ENCODE measurements at regions not wholly inside any gene's neighbourhood (a gene's known extent, or its start where the extent isn't known, plus 50 kb on each side); places are given as distances from the start of the nearest gene placed in this dataset.

DNA sequence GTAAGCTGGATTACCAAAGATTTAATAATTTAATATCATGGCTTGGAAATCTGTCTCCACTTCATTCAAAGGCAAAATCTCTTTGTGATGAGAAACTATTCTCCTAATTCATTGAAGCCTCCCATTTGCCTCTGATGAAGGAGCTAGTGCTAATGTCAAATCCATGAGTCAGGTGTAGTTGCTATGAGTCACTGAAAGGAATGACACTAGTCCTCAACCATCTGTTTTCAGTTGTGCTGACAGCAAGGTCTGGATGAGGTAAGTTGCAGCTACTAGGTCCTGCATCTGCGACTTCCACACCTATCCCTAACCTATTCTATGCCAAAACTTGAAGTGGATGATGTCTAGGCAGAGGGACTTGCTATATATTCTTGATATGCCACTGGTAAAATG lies 324.0 kb upstream of the UBE2E3 start:
- peak; percentile 16 for DNase-seq

DNA sequence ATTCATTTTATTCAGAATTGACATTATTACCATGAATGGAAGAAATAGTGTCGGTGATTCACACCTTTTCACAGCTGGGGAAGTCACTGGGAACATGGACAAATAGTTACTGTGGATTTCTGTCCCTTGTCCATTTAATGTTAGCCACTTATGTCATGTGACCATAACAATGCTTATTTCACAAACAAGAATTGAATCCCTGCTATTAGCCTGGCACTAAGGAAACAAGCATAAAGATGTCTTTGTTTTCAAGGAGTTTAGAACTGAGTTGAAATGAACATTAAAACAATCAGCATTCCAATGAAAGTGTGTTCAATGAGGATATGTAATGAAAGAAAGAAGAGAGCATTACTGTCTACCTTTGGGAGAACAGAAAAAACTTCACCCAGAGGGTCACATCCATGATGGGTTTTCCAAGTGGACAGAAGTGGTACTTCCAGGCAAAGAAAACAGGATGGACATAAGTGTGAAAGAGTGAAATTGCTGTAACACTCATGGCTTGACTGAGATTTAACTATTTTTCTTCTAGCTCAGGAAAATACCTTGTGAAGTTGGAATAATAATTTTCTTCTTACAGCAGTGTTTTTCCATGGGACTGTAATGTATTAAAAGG lies 324.5 kb upstream of the UBE2E3 start:
- DNase-seq, result peak; percentile 20

DNA sequence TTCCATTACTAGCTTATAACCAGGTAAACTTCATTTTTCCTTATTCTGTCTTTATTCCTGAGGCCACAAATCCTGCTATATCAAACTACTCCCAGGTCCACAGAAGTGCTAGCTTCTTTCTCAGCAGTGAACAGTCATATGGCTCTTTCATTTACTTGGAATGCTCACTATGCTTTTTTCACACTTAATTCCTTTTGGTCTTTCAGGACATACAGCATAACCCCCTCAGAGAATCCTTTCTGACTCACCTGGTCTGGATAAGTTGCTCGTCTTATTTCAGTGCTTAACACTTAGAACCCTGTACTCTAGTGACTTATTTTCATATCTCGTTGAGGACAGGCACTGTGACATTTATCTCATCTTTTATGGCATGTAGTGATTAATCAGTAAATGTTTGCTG lies 325.0 kb upstream of the UBE2E3 start:
- DNase-seq, result no peak

DNA sequence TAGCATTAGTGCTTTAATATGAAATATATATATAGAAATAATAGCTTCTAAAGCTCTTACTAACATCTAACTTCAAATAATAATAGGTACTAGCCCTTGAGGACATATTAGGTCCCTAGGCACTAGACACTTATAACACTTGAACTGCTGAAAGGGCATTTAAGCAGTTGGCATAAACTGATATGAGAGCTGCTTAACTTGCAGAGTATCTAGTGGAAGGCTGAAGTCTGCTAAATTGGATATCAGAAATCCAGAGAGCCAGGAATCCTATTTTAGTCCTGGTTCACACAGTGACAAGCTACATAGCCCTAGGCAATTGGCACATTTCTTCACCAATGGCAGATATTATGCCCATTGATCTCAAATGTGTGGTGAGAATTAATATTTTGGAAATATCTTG lies 326.9 kb upstream of the UBE2E3 start:
- peak; percentile 78 for DNase-seq

DNA sequence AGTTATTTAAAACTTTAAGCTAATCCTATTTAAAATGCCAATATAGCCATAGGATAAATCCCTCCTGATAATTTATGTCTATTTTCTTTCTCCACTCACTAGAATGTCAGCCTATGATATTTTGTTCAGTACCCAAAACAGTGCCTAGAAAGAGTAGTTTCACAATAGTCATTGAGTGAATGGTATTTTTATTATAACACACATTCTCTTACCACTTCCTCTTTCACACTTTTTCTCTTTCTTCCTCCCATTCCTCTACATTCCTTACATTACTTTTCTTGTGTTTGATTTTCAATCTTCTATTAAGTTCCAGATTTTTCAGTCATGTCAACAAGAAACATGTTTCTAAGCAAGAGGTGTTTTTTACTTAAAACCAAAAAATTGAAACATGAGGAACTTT lies 327.6 kb upstream of the UBE2E3 start:
- DNase-seq, result no peak

DNA sequence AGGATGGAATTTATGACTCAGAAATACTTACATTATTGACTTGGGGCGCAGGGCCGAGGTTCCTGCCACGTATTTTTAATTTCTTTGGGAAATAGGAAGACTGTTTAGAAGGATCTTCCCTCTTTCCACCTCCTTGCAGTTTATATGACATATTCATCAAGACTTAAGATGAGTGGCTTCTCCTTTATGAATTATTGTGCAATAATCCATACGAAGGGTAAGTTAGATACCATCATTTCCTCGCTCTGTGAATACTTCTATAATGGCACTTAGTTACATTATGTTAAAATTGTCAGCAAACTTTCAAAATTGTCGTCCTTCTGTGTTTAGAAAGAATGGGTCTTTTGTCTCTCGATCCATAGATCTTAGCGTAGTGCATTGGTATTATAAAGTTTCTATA lies 328.8 kb upstream of the UBE2E3 start:
- DNase-seq, result no peak

DNA sequence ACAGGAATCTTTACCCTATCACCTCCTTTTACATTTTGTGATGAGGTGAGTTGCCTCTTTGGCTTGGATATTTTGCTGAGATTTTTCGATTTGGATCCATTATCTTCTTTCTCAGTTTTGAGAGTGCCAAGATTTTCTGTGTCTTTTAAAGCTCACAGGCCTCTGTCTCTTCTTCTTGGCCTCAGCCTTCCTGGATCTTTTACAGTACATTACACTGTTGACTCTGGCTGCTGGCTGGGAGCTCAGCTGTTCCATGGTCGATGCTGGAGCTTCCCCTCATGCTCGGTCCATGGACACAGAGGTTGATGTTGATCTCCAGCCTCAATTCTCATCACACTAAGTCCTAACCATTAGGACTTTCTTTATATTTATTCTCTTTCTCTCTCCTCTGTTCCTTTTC lies 332.8 kb upstream of the UBE2E3 start:
- DNase-seq, result no peak

DNA sequence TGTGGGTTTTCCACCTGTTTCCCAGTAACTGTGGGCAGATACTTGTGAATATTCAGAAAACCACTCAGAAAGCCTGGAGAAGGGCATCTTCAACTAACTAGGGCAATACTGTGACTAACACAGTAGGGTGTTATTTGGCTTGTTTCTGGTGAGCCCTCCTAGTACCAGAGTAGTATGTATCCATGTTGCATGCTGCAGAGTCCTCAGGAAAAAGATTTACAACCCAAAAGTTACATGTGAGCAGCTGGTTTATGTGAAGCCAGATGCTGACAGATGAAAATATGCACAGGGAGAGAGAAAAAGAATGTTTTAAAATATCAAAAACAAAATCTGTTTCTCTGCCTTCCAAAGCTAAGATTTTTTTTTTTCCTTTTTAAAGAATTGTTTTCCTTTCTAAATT lies 333.2 kb upstream of the UBE2E3 start:
- no peak for DNase-seq

DNA sequence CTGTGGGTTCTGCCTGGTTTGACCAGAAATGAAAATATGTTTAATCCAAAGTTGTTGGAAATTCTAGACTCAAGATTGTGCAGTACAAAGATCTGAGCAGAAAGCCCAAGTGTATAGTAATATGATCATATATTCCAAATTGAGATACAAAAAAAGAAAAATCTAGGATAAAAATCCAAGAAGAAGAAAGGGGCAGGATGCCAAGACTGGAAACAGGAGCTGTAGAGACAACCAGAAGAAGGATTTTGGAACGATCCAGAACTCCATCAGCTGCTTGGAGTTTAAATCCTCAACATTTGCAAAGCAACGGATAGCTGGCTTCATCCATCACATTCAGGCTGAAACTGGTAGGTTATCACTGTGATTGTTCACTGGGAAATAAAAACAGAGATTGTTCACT lies 333.6 kb upstream of the UBE2E3 start:
- no peak for DNase-seq

DNA sequence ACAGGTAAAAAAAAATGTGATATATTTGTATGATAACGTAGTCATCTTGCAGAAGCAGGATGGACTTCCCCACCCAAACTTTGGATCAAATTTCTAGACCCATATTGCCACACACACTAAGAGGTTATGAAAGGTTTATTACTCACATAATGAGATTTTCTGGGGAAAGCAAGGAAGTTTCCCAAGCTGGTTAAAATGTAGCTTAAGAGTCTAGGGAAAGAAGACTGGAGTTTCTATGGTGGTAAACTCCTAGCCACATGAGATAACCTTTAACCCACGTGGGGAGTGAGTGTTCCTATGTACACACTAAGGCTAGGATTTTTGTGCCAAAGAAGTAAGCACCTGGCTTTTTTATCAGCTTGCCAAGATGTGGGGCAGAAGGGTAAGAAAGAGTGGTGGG lies 335.7 kb upstream of the UBE2E3 start:
- peak; percentile 13 for DNase-seq

DNA sequence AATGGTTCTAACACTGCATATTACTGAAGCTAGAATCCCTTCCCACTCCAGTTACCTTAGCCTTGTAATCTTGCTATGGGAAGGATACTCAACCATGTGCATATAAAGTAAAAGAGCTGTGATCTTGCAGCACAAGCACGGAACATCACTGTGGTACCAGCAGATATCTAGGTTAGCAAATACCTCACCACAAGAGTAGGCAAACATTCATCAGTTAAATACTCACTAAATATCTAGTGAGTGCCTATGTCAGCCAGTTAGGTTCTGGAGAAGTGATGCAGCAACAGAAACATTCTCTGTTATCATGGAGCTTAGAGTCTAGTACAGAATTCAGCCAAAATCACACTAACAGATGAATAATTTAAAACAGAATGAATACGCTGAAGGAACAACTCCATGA lies 349.6 kb upstream of the UBE2E3 start:
- no peak for DNase-seq

DNA sequence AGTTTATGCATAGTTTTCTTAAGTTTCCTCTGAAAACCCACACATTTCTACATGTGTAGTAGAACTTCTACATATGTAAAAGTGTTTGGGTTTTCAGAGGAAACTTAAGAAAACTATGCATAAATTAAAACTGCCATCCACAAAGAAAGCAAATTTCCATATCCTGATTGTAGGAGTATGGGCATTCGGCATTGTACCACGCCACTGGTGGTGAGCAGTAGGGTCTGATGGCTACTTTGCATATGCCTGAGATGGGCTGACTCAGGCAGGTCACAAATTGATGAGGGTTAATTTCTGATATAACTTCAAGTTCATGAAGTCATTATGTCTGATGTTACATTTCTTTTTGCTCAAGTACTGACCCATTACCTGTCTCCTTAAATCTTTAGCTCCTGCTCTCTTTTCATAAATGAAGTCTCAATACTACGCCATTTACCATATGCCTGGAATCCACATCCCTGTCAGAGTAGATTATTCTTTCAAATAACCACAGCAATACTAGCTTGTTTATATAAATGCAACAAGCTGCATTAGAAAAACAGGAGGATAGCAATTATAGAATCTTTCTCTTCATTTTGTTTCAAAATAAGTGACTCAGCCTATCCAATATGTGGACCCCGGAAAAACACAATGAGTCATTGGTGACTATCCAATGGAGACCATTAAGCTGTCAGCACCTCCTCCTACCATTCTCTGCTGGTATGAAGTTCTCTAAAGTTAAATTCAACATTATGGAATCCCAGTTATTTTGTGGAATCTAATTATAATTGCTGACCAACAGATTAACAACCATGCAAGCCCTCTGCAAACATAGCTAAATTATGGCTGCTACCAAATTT lies 355.2 kb upstream of the UBE2E3 start:
- no peak for DNase-seq

DNA sequence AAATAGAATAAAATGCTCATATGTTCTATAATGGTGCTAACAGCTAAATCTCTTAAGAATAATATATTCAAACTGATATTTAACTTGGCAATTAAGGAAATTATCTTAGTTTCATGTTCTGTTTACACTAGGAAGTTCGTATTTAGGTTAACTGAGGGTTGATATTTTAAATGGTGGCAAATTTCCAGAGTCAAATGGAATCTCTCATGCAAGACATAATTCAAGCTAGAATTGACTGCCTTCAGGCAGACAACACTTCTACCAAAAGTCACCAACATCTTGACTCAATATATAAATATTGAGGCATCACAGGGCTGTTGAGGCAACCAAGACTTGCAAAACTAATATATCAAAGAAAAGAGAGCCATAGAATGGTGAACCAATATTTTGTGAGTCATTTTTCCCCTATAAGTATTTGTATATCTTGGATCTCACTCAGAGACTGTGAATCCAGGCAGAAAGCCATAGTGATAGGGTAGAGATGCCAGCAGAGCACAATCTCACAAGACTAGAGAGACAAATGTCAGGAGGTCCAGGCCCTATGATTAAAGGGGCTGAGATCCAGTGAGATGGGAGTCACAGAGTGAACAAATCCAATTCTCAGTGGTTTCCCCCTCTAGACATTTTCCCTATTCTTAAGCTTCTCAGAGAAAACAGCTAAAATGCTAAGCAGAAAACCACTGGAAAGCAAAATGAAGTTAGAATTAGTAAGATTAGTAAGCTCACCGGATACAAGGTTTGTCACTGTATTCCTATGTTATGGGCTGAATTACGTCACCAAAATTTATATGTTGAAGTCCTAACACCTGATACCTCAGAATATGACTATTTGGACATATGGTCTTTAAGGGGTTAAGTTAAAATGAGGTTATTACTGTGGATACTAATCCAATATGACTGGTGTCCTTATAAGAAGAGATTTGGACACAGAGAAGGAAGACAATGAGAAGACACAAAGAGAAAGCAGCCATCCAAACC lies 358.2 kb upstream of the UBE2E3 start:
- peak; percentile 5 for DNase-seq

DNA sequence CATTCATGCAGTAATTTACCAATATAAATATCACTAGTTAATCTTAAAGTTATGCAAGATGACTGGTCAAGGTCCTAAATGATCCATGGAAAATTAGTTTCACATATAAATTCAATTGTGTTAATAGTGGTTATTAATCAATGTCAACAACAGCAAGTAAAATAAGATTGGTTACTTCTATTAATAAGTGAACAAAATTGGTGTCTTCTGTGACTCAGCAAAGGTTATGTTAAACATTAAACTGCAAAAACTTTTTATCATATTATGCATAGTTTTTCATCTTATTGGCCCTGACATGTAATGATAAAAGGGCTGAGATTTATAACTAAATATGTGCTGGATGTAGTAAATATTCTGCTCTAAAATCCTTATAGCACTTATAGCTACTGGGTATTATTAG lies 359.0 kb upstream of the UBE2E3 start:
- no peak for DNase-seq

DNA sequence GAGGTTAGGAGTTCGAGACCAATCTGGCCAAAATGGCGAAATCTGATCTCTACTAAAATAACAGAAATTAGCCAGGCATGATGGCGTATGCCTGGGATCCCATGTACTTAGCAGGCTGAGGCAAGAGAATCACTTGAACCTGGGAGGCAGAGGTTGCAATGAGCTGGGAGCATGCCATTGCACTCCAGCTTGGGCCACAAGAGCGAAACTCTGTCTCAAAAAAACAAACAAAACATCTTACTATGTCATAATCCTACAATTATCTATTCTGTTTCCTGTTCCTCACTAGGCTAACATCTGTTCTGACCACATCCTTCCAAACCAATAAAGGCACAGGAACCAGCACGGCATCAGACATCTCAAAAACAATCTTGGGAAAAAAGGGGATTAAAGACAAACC lies 361.8 kb upstream of the UBE2E3 start:
- no peak for DNase-seq

DNA sequence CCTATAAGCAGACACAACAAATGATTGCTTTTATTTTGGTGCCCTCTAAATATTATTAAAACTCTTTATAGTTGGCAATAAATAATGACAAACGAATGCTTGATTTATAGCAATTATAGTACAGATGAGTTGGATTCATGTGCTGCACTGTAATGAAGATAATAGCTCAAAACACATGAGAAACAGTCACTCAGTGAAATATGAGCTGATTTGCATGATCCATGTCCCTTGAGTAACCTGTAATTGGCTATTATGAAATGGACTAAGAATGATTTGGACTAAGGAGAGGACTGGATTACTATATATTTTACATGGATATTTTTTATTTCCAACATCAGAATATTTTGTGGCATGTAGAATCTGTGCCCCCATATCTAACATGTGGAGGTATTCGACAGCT lies 365.6 kb upstream of the UBE2E3 start:
- no peak for DNase-seq

DNA sequence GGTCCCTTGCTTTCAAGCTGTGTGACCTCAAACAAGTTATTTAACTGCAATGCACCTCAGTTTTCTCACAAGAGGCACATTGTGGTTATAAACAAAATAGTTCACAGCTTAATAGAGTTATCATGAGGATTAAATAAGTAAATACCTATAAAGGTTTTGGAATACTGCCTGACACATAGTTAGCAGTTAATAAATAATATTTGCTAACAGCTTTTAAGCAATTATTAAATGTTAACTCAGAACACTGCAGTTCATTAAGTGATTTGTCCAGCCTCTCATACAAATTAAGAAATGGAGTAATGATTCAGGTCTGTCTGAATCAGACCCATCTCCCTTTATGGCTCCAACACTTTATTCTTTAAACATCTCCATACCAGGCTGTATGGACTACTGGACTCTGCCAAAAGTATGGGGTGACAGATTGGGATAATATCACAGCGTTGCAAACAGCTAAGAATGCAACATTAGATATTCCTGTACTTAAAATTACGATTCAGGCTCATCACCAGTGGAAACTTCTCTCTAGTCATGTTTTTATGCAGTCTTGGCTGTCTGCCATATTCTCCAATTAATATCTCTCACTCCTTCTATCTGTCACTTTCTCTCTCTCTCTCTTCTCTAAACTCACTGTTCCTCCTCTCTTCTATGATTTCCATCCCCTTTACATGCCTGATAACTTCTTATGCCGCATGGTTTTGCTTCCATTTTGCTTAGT lies 370.6 kb upstream of the UBE2E3 start:
- DNase-seq, result no peak

DNA sequence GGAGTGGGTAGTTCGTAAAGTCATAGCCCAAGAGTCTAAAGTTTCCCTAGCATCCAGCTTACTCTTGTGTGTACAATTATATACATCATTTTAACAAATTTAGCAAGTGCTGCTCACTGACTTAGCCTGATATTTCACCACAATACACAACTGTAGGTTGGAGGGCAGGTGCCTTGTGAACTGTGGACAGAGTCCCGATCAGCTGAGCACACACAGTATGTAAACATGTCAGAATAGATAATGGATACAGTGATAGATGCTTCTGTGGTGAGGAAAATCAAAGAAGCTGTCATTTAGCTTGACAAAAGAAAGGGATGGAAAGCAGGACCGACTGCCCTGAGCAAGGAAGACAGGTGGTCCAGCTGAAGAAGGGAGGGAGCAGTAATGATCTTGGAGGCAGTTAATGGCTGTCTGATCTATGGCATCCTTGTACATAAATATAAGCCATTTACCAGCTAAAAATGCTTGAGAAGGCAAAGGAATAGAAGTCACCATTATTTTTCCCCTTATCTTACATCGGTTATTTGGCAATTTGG lies 372.8 kb upstream of the UBE2E3 start:
- DNase-seq, result peak; percentile 54

DNA sequence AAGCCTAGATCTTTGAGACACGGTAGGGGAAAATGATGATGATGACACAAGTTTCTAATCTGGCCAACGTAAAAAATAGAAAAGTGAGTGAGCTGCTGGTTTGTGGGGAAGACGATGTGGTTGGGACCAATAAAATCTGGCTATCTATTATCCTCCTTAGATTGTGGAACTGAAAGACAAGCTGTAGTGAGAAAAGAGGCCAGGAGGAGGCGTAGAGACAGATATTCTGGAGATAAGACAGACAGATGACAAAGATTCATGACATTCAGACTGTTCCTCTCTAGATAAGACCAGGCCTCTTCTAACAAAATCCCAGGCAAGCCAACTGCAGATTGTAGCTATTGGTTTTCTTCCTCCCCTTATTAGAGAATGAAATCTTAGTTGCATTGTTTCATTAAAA lies 376.3 kb upstream of the UBE2E3 start:
- DNase-seq, result peak; percentile 68

DNA sequence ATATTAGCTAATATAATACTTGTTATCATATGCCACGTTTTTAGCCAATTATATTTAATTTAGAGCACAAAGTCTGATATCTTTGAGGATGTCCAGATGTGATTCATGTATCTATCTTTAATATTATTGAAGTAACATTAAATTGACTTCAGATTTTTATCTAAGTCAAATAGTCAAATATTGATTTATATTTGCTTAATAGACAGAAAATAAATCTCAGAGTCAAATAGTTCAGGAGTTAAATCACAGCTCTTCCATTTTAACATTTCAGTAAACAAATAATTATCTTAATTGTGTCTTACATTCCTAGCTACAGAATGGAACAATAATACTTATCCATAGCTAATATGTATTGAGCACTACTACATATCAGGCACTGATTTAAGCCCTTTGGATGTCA lies 379.4 kb upstream of the UBE2E3 start:
- DNase-seq, result no peak

DNA sequence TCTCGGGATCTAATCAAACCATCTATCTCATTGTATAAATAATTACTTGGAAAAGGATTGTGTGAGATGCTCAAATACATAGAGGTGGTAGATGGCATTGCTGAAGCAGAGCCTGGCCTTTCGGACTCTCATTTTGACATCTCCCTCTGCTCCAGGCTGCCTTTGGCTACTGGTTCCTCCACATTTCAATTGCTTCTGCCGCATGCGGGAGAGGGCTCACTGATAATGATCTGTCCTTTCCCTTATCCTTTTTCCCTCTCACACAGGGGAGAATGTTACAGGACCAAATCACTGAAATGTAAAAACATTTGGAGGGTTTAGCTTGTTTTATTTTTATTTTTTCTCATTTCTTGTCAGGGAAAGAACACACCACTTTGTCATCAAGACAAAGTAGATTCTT lies 380.6 kb upstream of the UBE2E3 start:
- DNase-seq, result no peak

DNA sequence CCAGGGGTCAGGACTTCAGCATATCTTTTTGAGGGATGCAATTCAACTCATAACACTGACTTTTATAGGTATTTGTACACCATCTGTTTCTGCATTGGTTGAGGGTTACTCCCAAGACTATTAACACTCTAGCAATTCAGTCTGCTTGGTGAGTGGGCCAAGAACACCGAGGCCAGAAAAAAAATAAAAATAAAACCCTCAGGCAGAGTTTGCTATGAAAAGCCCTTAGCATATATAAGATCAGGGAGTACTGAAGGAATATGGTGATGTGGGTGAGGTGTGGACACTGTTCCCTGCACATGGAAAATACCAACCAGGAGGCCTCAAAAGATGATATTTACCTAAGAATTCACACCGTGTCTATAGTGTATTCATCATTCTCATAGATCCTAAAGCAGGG lies 383.2 kb upstream of the UBE2E3 start:
- no peak for DNase-seq

DNA sequence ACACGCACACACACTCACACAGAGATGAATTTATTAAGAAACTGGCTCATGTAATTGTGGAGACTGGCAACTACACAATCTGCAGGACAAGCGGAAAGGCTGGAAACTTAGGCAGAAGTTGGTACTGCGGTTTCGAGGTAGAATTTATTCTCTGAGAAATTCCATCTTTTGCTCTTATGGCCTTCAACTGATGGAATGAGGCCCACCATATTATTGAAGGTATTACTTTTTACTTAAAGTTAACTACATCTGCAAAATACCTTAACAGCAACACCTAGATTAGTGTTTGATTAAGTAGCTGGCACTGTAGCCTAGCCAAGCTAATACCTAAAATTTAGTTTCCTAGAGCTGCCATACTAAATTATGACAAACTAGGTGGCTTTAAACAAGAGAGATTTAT lies 384.0 kb upstream of the UBE2E3 start:
- DNase-seq, result no peak

Measured in NCI-H82 (cell line).